Ishikawa (cell line): ENCODE measurements at regions not wholly inside any gene's neighbourhood (a gene's known extent, or its start where the extent isn't known, plus 50 kb on each side); places are given as distances from the start of the nearest gene placed in this dataset.

Source experiments
- EGR1 ChIP-seq: IDR thresholded peaks from 2 replicates; pipeline ENCODE4 v1.6.1; 2012
- NFIC ChIP-seq: IDR thresholded peaks from 2 replicates; pipeline ENCODE4 v1.6.1; 2012
- RAD21 ChIP-seq: IDR thresholded peaks from 2 replicates; pipeline ENCODE4 v1.6.1; 2012; ENCODE audit warnings: low read depth
- TAF1 ChIP-seq: IDR thresholded peaks from 2 replicates; pipeline ENCODE4 v1.6.1; 2012; ENCODE audit warnings: low read depth, mild to moderate bottlenecking
- TF ChIP-seq, protein P1 (sequence below): IDR thresholded peaks from 2 replicates; pipeline ENCODE4 v1.6.1; 2012; ENCODE audit warnings: low read depth, mild to moderate bottlenecking

- TF ChIP-seq, protein P1, sequence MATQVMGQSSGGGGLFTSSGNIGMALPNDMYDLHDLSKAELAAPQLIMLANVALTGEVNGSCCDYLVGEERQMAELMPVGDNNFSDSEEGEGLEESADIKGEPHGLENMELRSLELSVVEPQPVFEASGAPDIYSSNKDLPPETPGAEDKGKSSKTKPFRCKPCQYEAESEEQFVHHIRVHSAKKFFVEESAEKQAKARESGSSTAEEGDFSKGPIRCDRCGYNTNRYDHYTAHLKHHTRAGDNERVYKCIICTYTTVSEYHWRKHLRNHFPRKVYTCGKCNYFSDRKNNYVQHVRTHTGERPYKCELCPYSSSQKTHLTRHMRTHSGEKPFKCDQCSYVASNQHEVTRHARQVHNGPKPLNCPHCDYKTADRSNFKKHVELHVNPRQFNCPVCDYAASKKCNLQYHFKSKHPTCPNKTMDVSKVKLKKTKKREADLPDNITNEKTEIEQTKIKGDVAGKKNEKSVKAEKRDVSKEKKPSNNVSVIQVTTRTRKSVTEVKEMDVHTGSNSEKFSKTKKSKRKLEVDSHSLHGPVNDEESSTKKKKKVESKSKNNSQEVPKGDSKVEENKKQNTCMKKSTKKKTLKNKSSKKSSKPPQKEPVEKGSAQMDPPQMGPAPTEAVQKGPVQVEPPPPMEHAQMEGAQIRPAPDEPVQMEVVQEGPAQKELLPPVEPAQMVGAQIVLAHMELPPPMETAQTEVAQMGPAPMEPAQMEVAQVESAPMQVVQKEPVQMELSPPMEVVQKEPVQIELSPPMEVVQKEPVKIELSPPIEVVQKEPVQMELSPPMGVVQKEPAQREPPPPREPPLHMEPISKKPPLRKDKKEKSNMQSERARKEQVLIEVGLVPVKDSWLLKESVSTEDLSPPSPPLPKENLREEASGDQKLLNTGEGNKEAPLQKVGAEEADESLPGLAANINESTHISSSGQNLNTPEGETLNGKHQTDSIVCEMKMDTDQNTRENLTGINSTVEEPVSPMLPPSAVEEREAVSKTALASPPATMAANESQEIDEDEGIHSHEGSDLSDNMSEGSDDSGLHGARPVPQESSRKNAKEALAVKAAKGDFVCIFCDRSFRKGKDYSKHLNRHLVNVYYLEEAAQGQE, result no peak
- TF ChIP-seq NFIC (no peak), EGR1 (no peak), TAF1 (no peak), RAD21 (no peak)
These were observed 594.7 kb downstream of the CCER1 start for GRCh38 chr12:90360300-90360699.
